ENCODE measurements at regions not wholly inside any gene's neighbourhood (a gene's known extent, or its start where the extent isn't known, plus 50 kb on each side); places are given as distances from the start of the nearest gene placed in this dataset.
"Not testable (repeated sequence)": the region's sequence is repeated elsewhere in the genome, so short reads cannot be mapped to it uniquely, and the experiment has no call there.

GRCh38 chr9:85199866-85200495 is 530.5 kb downstream of the NTRK2 start:
- DNase-seq, result no peak

GRCh38 chr9:85192750-85193149 is 523.2 kb downstream of the NTRK2 start:
- DNase-seq, result no peak

GRCh38 chr9:85186218-85186585 is 516.7 kb downstream of the NTRK2 start:
- no peak for DNase-seq

- DNase-seq, result no peak
Measured at GRCh38 chr9:85185486-85186217, 516.1 kb downstream of the NTRK2 start.

GRCh38 chr9:85182383-85182782 is 512.9 kb downstream of the NTRK2 start:
- DNase-seq, result no peak

- no peak for DNase-seq
Measured at GRCh38 chr9:85178474-85178873, 508.9 kb downstream of the NTRK2 start.

GRCh38 chr9:85173967-85174366 is 504.4 kb downstream of the NTRK2 start:
- no peak for DNase-seq

- DNase-seq, result no peak
Measured at GRCh38 chr9:85172001-85172978, 502.8 kb downstream of the NTRK2 start.

- no peak for DNase-seq
Measured at GRCh38 chr9:85171163-85171562, 501.6 kb downstream of the NTRK2 start.

GRCh38 chr9:85168412-85168811 is 498.9 kb downstream of the NTRK2 start:
- DNase-seq, result no peak

GRCh38 chr9:85167146-85167545 is 497.6 kb downstream of the NTRK2 start:
- DNase-seq, result no peak

GRCh38 chr9:85163825-85164224 is 494.3 kb downstream of the NTRK2 start:
- no peak for DNase-seq

GRCh38 chr9:85163415-85163814 is 493.9 kb downstream of the NTRK2 start:
- DNase-seq, result no peak

- no peak for DNase-seq
Measured at GRCh38 chr9:85162822-85163221, 493.3 kb downstream of the NTRK2 start.

GRCh38 chr9:85160944-85161343 is 491.4 kb downstream of the NTRK2 start:
- DNase-seq, result not testable (repeated sequence)

- no peak for DNase-seq
Measured at GRCh38 chr9:85158512-85158911, 489.0 kb downstream of the NTRK2 start.

GRCh38 chr9:85157772-85158171 is 488.2 kb downstream of the NTRK2 start:
- DNase-seq, result no peak

- no peak for DNase-seq
Measured at GRCh38 chr9:85156652-85157051, 487.1 kb downstream of the NTRK2 start.

GRCh38 chr9:85155352-85155751 is 485.8 kb downstream of the NTRK2 start:
- no peak for DNase-seq

- no peak for DNase-seq
Measured at GRCh38 chr9:85151741-85152140, 482.2 kb downstream of the NTRK2 start.

- DNase-seq, result no peak
Measured at GRCh38 chr9:85151162-85151561, 481.6 kb downstream of the NTRK2 start.

- DNase-seq, result no peak
Measured at GRCh38 chr9:85147046-85147640, 477.6 kb downstream of the NTRK2 start.

- DNase-seq, result peak; percentile 9
Measured at GRCh38 chr9:85142968-85143367, 473.4 kb downstream of the NTRK2 start.
